SK-N-MC (cell line): ENCODE measurements at regions not wholly inside any gene's neighbourhood (a gene's known extent, or its start where the extent isn't known, plus 50 kb on each side); places are given as distances from the start of the nearest gene placed in this dataset.
"Not testable (repeated sequence)": the region's sequence is repeated elsewhere in the genome, so short reads cannot be mapped to it uniquely, and the experiment has no call there.

Experiments
- DNase-seq: peaks from one replicate; pipeline ENCODE4 v3.0.0-alpha.2; 2011; ENCODE audit warnings: low read depth, low spot score
- H3K27ac ChIP-seq: fragments of 200-600 bp; sonication (generic); 2 replicates; pipeline ENCODE4 v1.5.1; 2016; ENCODE audit warnings: mixed run types
- H3K36me3 ChIP-seq: fragments of 200-600 bp; sonication (generic); 2 replicates; pipeline ENCODE4 v1.6.1; 2017; ENCODE audit warnings: antibody characterized with exemption, low read length, mixed read lengths; ENCODE audit not compliant: insufficient read depth
- H3K4me3 ChIP-seq: fragments of 200-600 bp; sonication (generic); 2 replicates; pipeline ENCODE4 v1.5.1; 2016
- H3K9ac ChIP-seq: fragments of 200-600 bp; sonication (generic); 2 replicates; pipeline ENCODE4 v1.8.0; 2017; ENCODE audit warnings: mixed run types, mixed read lengths; ENCODE audit not compliant: insufficient read length
- H3K9me3 ChIP-seq: fragments of 200-600 bp; sonication (generic); 2 replicates; pipeline ENCODE4 v1.6.1; 2017; ENCODE audit warnings: low read depth, mild to moderate bottlenecking, antibody characterized with exemption, low read length, moderate library complexity, mixed read lengths
- EZH2 ChIP-seq: fragments of 200-600 bp; sonication (generic); IDR thresholded peaks from one replicate; pipeline ENCODE4 v1.6.1; 2017; ENCODE audit warnings: antibody characterized with exemption
- FOXP2 ChIP-seq: optimal IDR thresholded peaks from 2 replicates; pipeline ENCODE3; 2011; ENCODE audit warnings: mild to moderate bottlenecking, moderate library complexity; ENCODE audit not compliant: insufficient read depth; ENCODE audit errors: extremely low read length, control extremely low read depth
- POLR2AphosphoS5 ChIP-seq: IDR thresholded peaks from 2 replicates; pipeline ENCODE4 v1.6.1; 2012; ENCODE audit warnings: mild to moderate bottlenecking, low read depth, low read length, borderline replicate concordance

- DNase-seq = no peak
- Histone ChIP-seq H3K4me3 (no peak overlapping the region), H3K27ac (peak overlapping the region; percentile 35; the same call in 1 of the 2 replicates)
Observed at GRCh38 chr14:100423317-100424010, 100.3 kb downstream of the SLC25A47 start.

GRCh38 chr14:100424504-100425428 is 101.6 kb downstream of the SLC25A47 start:
- TF ChIP-seq POLR2AphosphoS5 = no peak
- TF ChIP-seq EZH2 = no peak
- TF ChIP-seq FOXP2 = no peak
- Histone ChIP-seq H3K27ac (no peak overlapping the region), H3K36me3 (no peaks in the 10 kb centered on the region), H3K4me3 (no peak overlapping the region), H3K9ac (no peak overlapping the region), H3K9me3 (no peaks in the 10 kb centered on the region)
- no peak for DNase-seq

More at GRCh38 chr14:100423317-100424010, 100.3 kb downstream of the SLC25A47 start:
- Histone ChIP-seq H3K9ac (no peak overlapping the region), H3K9me3 (no peaks in the 10 kb centered on the region), H3K36me3 (no peaks in the 10 kb centered on the region)
- no peak for TF ChIP-seq FOXP2
- TF ChIP-seq EZH2 = no peak
- TF ChIP-seq POLR2AphosphoS5 = no peak

GRCh38 chr14:100425429-100425827 is 102.3 kb downstream of the SLC25A47 start:
- DNase-seq = no peak
- H3K9me3 ChIP-seq = no peaks in the 10 kb centered on the region
- no peak overlapping the region for H3K27ac ChIP-seq
- no peak overlapping the region for H3K9ac ChIP-seq
- no peak overlapping the region for H3K4me3 ChIP-seq
- TF ChIP-seq POLR2AphosphoS5 (no peak), FOXP2 (no peak), EZH2 (no peak)
- no peaks in the 10 kb centered on the region for H3K36me3 ChIP-seq

- no peak for DNase-seq
- Histone ChIP-seq H3K36me3 (no peaks in the 10 kb centered on the region), H3K9me3 (no peaks in the 10 kb centered on the region), H3K4me3 (no peak overlapping the region), H3K9ac (no peak overlapping the region), H3K27ac (no peak overlapping the region)
- no peak for TF ChIP-seq EZH2
- no peak for TF ChIP-seq FOXP2
- no peak for TF ChIP-seq POLR2AphosphoS5
Observed at GRCh38 chr14:100426314-100426713, 103.2 kb downstream of the SLC25A47 start.

- Histone ChIP-seq H3K4me3 (no peak overlapping the region), H3K9ac (no peak overlapping the region), H3K27ac (no peak overlapping the region), H3K9me3 (no peaks in the 10 kb centered on the region), H3K36me3 (no peaks in the 10 kb centered on the region)
- no peak for TF ChIP-seq EZH2
- TF ChIP-seq POLR2AphosphoS5 = no peak
- TF ChIP-seq FOXP2 = no peak
- DNase-seq = no peak
Observed at GRCh38 chr14:100427166-100427565, 104.0 kb downstream of the SLC25A47 start.

- DNase-seq = no peak
- H3K27ac ChIP-seq = no peak overlapping the region
- H3K9me3 ChIP-seq = no peaks in the 10 kb centered on the region
Observed at GRCh38 chr14:100428727-100429126, 105.6 kb downstream of the SLC25A47 start.

GRCh38 chr14:100429537-100429936 is 106.4 kb downstream of the SLC25A47 start:
- Histone ChIP-seq H3K9ac (no peak overlapping the region), H3K27ac (no peak overlapping the region), H3K9me3 (no peaks in the 10 kb centered on the region), H3K4me3 (no peak overlapping the region), H3K36me3 (no peaks in the 10 kb centered on the region)
- no peak for DNase-seq
- no peak for TF ChIP-seq EZH2
- no peak for TF ChIP-seq POLR2AphosphoS5
- no peak for TF ChIP-seq FOXP2

More at GRCh38 chr14:100428727-100429126, 105.6 kb downstream of the SLC25A47 start:
- Histone ChIP-seq H3K9ac (no peak overlapping the region), H3K36me3 (no peaks in the 10 kb centered on the region), H3K4me3 (no peak overlapping the region)
- no peak for TF ChIP-seq EZH2
- no peak for TF ChIP-seq FOXP2
- no peak for TF ChIP-seq POLR2AphosphoS5

GRCh38 chr14:100430571-100430970 is 107.4 kb downstream of the SLC25A47 start:
- no peak for DNase-seq
- H3K36me3 ChIP-seq = no peaks in the 10 kb centered on the region
- no peak for TF ChIP-seq FOXP2
- TF ChIP-seq EZH2 = no peak
- TF ChIP-seq POLR2AphosphoS5 = no peak
- H3K9me3 ChIP-seq = no peaks in the 10 kb centered on the region
- H3K9ac ChIP-seq = no peak overlapping the region
- no peak overlapping the region for H3K27ac ChIP-seq
- no peak overlapping the region for H3K4me3 ChIP-seq

GRCh38 chr14:100431461-100431860 is 108.3 kb downstream of the SLC25A47 start:
- H3K27ac ChIP-seq, H3K36me3 ChIP-seq, H3K9me3 ChIP-seq, H3K4me3 ChIP-seq, DNase-seq, H3K9ac ChIP-seq: not testable (repeated sequence)
